Activated T-helper 17 cell treated with anti-CD3 and anti-CD28 coated beads, Interleukin-2, amount 50 U/mL, for 72 hours (primary cell): ENCODE measurements at regions not wholly inside any gene's neighbourhood (a gene's known extent, or its start where the extent isn't known, plus 50 kb on each side); places are given as distances from the start of the nearest gene placed in this dataset.

ENCODE experiments used
- ATAC-seq: fragments of 150-1000 bp; cut with Tn5 transposase; replicated peaks from 2 replicates; pipeline ENCODE4 v1.10.0; 2021; ENCODE audit warnings: mild to moderate bottlenecking, moderate library complexity
- H3K27ac Mint-ChIP-seq: one replicate; pipeline ENCODE4 v1.8.0; 2022; ENCODE audit warnings: mixed read lengths
- H3K27me3 Mint-ChIP-seq: one replicate; pipeline ENCODE4 v1.8.0; 2022; ENCODE audit warnings: mixed read lengths
- H3K36me3 Mint-ChIP-seq: one replicate; pipeline ENCODE4 v1.8.0; 2022; ENCODE audit warnings: low read depth, mild to moderate bottlenecking, mixed read lengths
- H3K4me1 Mint-ChIP-seq: one replicate; pipeline ENCODE4 v1.8.0; 2022; ENCODE audit warnings: mixed read lengths
- H3K4me3 Mint-ChIP-seq: one replicate; pipeline ENCODE4 v1.8.0; 2022; ENCODE audit warnings: mild to moderate bottlenecking, mixed read lengths
- H3K9me3 Mint-ChIP-seq: one replicate; pipeline ENCODE4 v1.8.0; 2022; ENCODE audit warnings: mixed read lengths

GRCh38 chr16:55189682-55190636 is 134.0 kb upstream of the IRX6 start:
- Mint-ChIP-seq H3K9me3 (no peaks in the 10 kb centered on the region), H3K4me3 (no peak overlapping the region), H3K27me3 (peaks cover 21% of the 10 kb centered on the region), H3K4me1 (no peaks in the 10 kb centered on the region), H3K36me3 (no peaks in the 10 kb centered on the region), H3K27ac (no peak overlapping the region)
- no peak for ATAC-seq

GRCh38 chr16:55192734-55193133 is 131.3 kb upstream of the IRX6 start:
- peaks cover 29% of the 10 kb centered on the region for H3K27me3 Mint-ChIP-seq
- no peak overlapping the region for H3K4me3 Mint-ChIP-seq
- H3K36me3 Mint-ChIP-seq, result no peaks in the 10 kb centered on the region
- no peak for ATAC-seq
- H3K4me1 Mint-ChIP-seq, result no peaks in the 10 kb centered on the region
- H3K9me3 Mint-ChIP-seq, result peaks cover 3% of the 10 kb centered on the region
- H3K27ac Mint-ChIP-seq, result no peak overlapping the region

- no peak for ATAC-seq
- no peaks in the 10 kb centered on the region for H3K36me3 Mint-ChIP-seq
- peaks cover 3% of the 10 kb centered on the region for H3K27me3 Mint-ChIP-seq
- H3K4me1 Mint-ChIP-seq, result no peaks in the 10 kb centered on the region
- no peak overlapping the region for H3K27ac Mint-ChIP-seq
- H3K4me3 Mint-ChIP-seq, result no peak overlapping the region
- H3K9me3 Mint-ChIP-seq, result peaks cover 5% of the 10 kb centered on the region
Observed at GRCh38 chr16:55203570-55203969, 120.4 kb upstream of the IRX6 start.

- H3K36me3 Mint-ChIP-seq, result no peaks in the 10 kb centered on the region
- H3K4me1 Mint-ChIP-seq, result no peaks in the 10 kb centered on the region
- no peak overlapping the region for H3K27ac Mint-ChIP-seq
- no peak overlapping the region for H3K4me3 Mint-ChIP-seq
- no peaks in the 10 kb centered on the region for H3K9me3 Mint-ChIP-seq
- H3K27me3 Mint-ChIP-seq, result peaks cover 3% of the 10 kb centered on the region
- ATAC-seq, result no peak
Observed at GRCh38 chr16:55204069-55204468, 119.9 kb upstream of the IRX6 start.

- Mint-ChIP-seq H3K4me3 (no peak overlapping the region), H3K9me3 (no peaks in the 10 kb centered on the region), H3K4me1 (no peaks in the 10 kb centered on the region), H3K36me3 (no peaks in the 10 kb centered on the region), H3K27me3 (peaks cover 3% of the 10 kb centered on the region), H3K27ac (no peak overlapping the region)
- no peak for ATAC-seq
Observed at GRCh38 chr16:55204923-55205322, 119.1 kb upstream of the IRX6 start.

- ATAC-seq, result no peak
- Mint-ChIP-seq H3K9me3 (no peaks in the 10 kb centered on the region), H3K4me1 (no peaks in the 10 kb centered on the region), H3K4me3 (no peak overlapping the region), H3K27me3 (peaks cover 3% of the 10 kb centered on the region), H3K27ac (no peak overlapping the region), H3K36me3 (no peaks in the 10 kb centered on the region)
Observed at GRCh38 chr16:55207693-55208428, 116.1 kb upstream of the IRX6 start.

GRCh38 chr16:55209626-55210025 is 114.4 kb upstream of the IRX6 start:
- Mint-ChIP-seq H3K9me3 (no peaks in the 10 kb centered on the region), H3K36me3 (no peaks in the 10 kb centered on the region), H3K27me3 (peaks cover 9% of the 10 kb centered on the region), H3K27ac (no peak overlapping the region), H3K4me3 (no peak overlapping the region), H3K4me1 (no peaks in the 10 kb centered on the region)
- ATAC-seq, result no peak

- H3K4me3 Mint-ChIP-seq, result no peak overlapping the region
- H3K9me3 Mint-ChIP-seq, result no peaks in the 10 kb centered on the region
- peaks cover 8% of the 10 kb centered on the region for H3K27me3 Mint-ChIP-seq
- H3K4me1 Mint-ChIP-seq, result no peaks in the 10 kb centered on the region
- no peak overlapping the region for H3K27ac Mint-ChIP-seq
- no peak for ATAC-seq
- H3K36me3 Mint-ChIP-seq, result no peaks in the 10 kb centered on the region
Observed at GRCh38 chr16:55212791-55213190, 111.2 kb upstream of the IRX6 start.

GRCh38 chr16:55214412-55214811 is 109.6 kb upstream of the IRX6 start:
- no peak overlapping the region for H3K27ac Mint-ChIP-seq
- no peaks in the 10 kb centered on the region for H3K9me3 Mint-ChIP-seq
- H3K4me3 Mint-ChIP-seq, result no peak overlapping the region

GRCh38 chr16:55214974-55215494 is 109.0 kb upstream of the IRX6 start:
- Mint-ChIP-seq H3K9me3 (no peaks in the 10 kb centered on the region), H3K4me3 (no peak overlapping the region), H3K27ac (no peak overlapping the region), H3K36me3 (no peaks in the 10 kb centered on the region), H3K4me1 (no peaks in the 10 kb centered on the region), H3K27me3 (peaks cover 13% of the 10 kb centered on the region)
- ATAC-seq, result no peak

More at GRCh38 chr16:55214412-55214811, 109.6 kb upstream of the IRX6 start:
- Mint-ChIP-seq H3K27me3 (peaks cover 13% of the 10 kb centered on the region), H3K4me1 (no peaks in the 10 kb centered on the region), H3K36me3 (no peaks in the 10 kb centered on the region)
- no peak for ATAC-seq

- no peak for ATAC-seq
- no peaks in the 10 kb centered on the region for H3K9me3 Mint-ChIP-seq
- H3K4me3 Mint-ChIP-seq, result no peak overlapping the region
- H3K27me3 Mint-ChIP-seq, result peaks cover 13% of the 10 kb centered on the region
- no peak overlapping the region for H3K27ac Mint-ChIP-seq
- H3K4me1 Mint-ChIP-seq, result no peaks in the 10 kb centered on the region
- H3K36me3 Mint-ChIP-seq, result no peaks in the 10 kb centered on the region
Observed at GRCh38 chr16:55217392-55217791, 106.6 kb upstream of the IRX6 start.

GRCh38 chr16:55221836-55222235 is 102.2 kb upstream of the IRX6 start:
- no peak for ATAC-seq
- H3K4me3 Mint-ChIP-seq, result no peak overlapping the region
- H3K4me1 Mint-ChIP-seq, result no peaks in the 10 kb centered on the region
- no peaks in the 10 kb centered on the region for H3K36me3 Mint-ChIP-seq
- H3K27me3 Mint-ChIP-seq, result peaks cover 9% of the 10 kb centered on the region
- peaks cover 4% of the 10 kb centered on the region for H3K9me3 Mint-ChIP-seq
- H3K27ac Mint-ChIP-seq, result no peak overlapping the region

GRCh38 chr16:55222486-55222885 is 101.5 kb upstream of the IRX6 start:
- peaks cover 13% of the 10 kb centered on the region for H3K27me3 Mint-ChIP-seq
- H3K36me3 Mint-ChIP-seq, result no peaks in the 10 kb centered on the region
- no peak for ATAC-seq
- H3K9me3 Mint-ChIP-seq, result peaks cover 4% of the 10 kb centered on the region
- no peaks in the 10 kb centered on the region for H3K4me1 Mint-ChIP-seq
- H3K27ac Mint-ChIP-seq, result no peak overlapping the region
- H3K4me3 Mint-ChIP-seq, result no peak overlapping the region

- Mint-ChIP-seq H3K27me3 (peaks cover 14% of the 10 kb centered on the region), H3K4me1 (no peaks in the 10 kb centered on the region), H3K36me3 (no peaks in the 10 kb centered on the region), H3K4me3 (no peak overlapping the region), H3K9me3 (peaks cover 4% of the 10 kb centered on the region), H3K27ac (no peak overlapping the region)
- no peak for ATAC-seq
Observed at GRCh38 chr16:55225972-55226542, 97.9 kb upstream of the IRX6 start.
